Endodermal cell (in vitro differentiated cells): ENCODE measurements at regions not wholly inside any gene's neighbourhood (a gene's known extent, or its start where the extent isn't known, plus 50 kb on each side); places are given as distances from the start of the nearest gene placed in this dataset.

Experiments
- DNase-seq: peaks from one replicate; pipeline ENCODE4 v3.0.0-alpha.2; 2017
- H3K27ac ChIP-seq: 2 replicates; pipeline ENCODE4 v1.5.1; 2013; ENCODE audit warnings: mild to moderate bottlenecking, low read depth, low read length, moderate library complexity
- H3K27me3 ChIP-seq: 2 replicates; pipeline ENCODE4 v1.6.1; 2013; ENCODE audit warnings: mild to moderate bottlenecking, low read length, moderate library complexity; ENCODE audit not compliant: insufficient read depth, control insufficient read depth, poor library complexity, severe bottlenecking
- H3K36me3 ChIP-seq: 2 replicates; pipeline ENCODE4 v1.7.0; 2013; ENCODE audit warnings: mild to moderate bottlenecking, low read length, moderate library complexity; ENCODE audit not compliant: control insufficient read depth, insufficient read depth
- H3K4me1 ChIP-seq: one replicate; pipeline ENCODE4 v1.7.0; 2013; ENCODE audit warnings: low read length; ENCODE audit not compliant: control insufficient read depth, insufficient read depth
- H3K4me3 ChIP-seq: 2 replicates; pipeline ENCODE4 v1.5.1; 2013; ENCODE audit warnings: mild to moderate bottlenecking, low read length, moderate library complexity
- H3K9ac ChIP-seq: 2 replicates; pipeline ENCODE4 v1.6.1; 2013; ENCODE audit warnings: mild to moderate bottlenecking, low read length, moderate library complexity; ENCODE audit not compliant: poor library complexity, severe bottlenecking; ENCODE audit errors: extremely low read depth
- H3K9me3 ChIP-seq: 2 replicates; pipeline ENCODE4 v1.6.1; 2013; ENCODE audit warnings: mild to moderate bottlenecking, low read length, moderate library complexity; ENCODE audit not compliant: control insufficient read depth
- H3K27ac Mint-ChIP-seq: 2 replicates; pipeline ENCODE4 v1.8.0; 2020; ENCODE audit warnings: mixed read lengths
- H3K27me3 Mint-ChIP-seq: 2 replicates; pipeline ENCODE4 v1.8.0; 2021; ENCODE audit warnings: mild to moderate bottlenecking, mixed read lengths; ENCODE audit not compliant: insufficient read depth
- H3K36me3 Mint-ChIP-seq: 2 replicates; pipeline ENCODE4 v1.8.0; 2020; ENCODE audit warnings: low read depth, mixed read lengths
- H3K4me1 Mint-ChIP-seq: 2 replicates; pipeline ENCODE4 v1.8.0; 2020; ENCODE audit warnings: mixed read lengths
- H3K4me3 Mint-ChIP-seq: 2 replicates; pipeline ENCODE4 v1.8.0; 2020; ENCODE audit warnings: mild to moderate bottlenecking, moderate library complexity, mixed read lengths
- H3K9me3 Mint-ChIP-seq: 2 replicates; pipeline ENCODE4 v1.8.0; 2020; ENCODE audit warnings: mild to moderate bottlenecking, mixed read lengths
- WGBS, 2 experiments: methylation state at CpG; one replicate each; pipeline versions ENCODE4 v1.1.5 to v1.1.7; 2013; ENCODE audit warnings: missing lambda C conversion rate in 2 of 2, mixed read lengths in 1 of 2; ENCODE audit not compliant: insufficient coverage in 1 of 2, insufficient read length in 1 of 2; 5-methylcytosine and 5-hydroxymethylcytosine counted together
- TF ChIP-seq, protein P1 (sequence below): fragments of 200-600 bp; sonication (generic); conservative IDR thresholded peaks from 2 replicates; pipeline ENCODE4 v1.5.0; 2021; ENCODE audit warnings: antibody characterized with exemption, mild to moderate bottlenecking

- 94 to 100% methylated on average over 3 to 6 of the region's 6 CpGs for WGBS, 2 experiments
- TF ChIP-seq, protein P1, sequence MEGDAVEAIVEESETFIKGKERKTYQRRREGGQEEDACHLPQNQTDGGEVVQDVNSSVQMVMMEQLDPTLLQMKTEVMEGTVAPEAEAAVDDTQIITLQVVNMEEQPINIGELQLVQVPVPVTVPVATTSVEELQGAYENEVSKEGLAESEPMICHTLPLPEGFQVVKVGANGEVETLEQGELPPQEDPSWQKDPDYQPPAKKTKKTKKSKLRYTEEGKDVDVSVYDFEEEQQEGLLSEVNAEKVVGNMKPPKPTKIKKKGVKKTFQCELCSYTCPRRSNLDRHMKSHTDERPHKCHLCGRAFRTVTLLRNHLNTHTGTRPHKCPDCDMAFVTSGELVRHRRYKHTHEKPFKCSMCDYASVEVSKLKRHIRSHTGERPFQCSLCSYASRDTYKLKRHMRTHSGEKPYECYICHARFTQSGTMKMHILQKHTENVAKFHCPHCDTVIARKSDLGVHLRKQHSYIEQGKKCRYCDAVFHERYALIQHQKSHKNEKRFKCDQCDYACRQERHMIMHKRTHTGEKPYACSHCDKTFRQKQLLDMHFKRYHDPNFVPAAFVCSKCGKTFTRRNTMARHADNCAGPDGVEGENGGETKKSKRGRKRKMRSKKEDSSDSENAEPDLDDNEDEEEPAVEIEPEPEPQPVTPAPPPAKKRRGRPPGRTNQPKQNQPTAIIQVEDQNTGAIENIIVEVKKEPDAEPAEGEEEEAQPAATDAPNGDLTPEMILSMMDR = no peak
- Mint-ChIP-seq H3K27me3 (no peaks in the 10 kb centered on the region), H3K9me3 (no peaks in the 10 kb centered on the region), H3K4me1 (no peaks in the 10 kb centered on the region), H3K27ac (no peak overlapping the region), H3K4me3 (no peak overlapping the region), H3K36me3 (no peaks in the 10 kb centered on the region)
- no peak overlapping the region for H3K4me3 ChIP-seq
- H3K27me3 ChIP-seq = no peaks in the 10 kb centered on the region
- H3K9me3 ChIP-seq = no peaks in the 10 kb centered on the region
- H3K4me1 ChIP-seq = no peaks in the 10 kb centered on the region
- H3K9ac ChIP-seq = no peak overlapping the region
- DNase-seq = no peak
- no peaks in the 10 kb centered on the region for H3K36me3 ChIP-seq
- H3K27ac ChIP-seq = no peak overlapping the region
These were observed 896.7 kb upstream of the MAP3K7 start for GRCh38 chr6:91483415-91484105.

- Histone ChIP-seq H3K27ac (no peak overlapping the region), H3K4me1 (no peaks in the 10 kb centered on the region), H3K9me3 (no peaks in the 10 kb centered on the region), H3K9ac (no peak overlapping the region), H3K27me3 (no peaks in the 10 kb centered on the region), H3K36me3 (no peaks in the 10 kb centered on the region), H3K4me3 (no peak overlapping the region)
- H3K4me1 Mint-ChIP-seq = no peaks in the 10 kb centered on the region
- no peaks in the 10 kb centered on the region for H3K27me3 Mint-ChIP-seq
- no peaks in the 10 kb centered on the region for H3K9me3 Mint-ChIP-seq
- no peak overlapping the region for H3K4me3 Mint-ChIP-seq
- no peak overlapping the region for H3K27ac Mint-ChIP-seq
- WGBS, 2 experiments = 100% methylated on average over 1 of the region's 1 CpG; no CpG with 5 or more reads in 1 of the 2 experiments
- no peak for DNase-seq
- TF ChIP-seq, protein P1 = no peak
- H3K36me3 Mint-ChIP-seq = no peaks in the 10 kb centered on the region
These were observed 895.6 kb upstream of the MAP3K7 start for GRCh38 chr6:91482498-91482897.

DNA sequence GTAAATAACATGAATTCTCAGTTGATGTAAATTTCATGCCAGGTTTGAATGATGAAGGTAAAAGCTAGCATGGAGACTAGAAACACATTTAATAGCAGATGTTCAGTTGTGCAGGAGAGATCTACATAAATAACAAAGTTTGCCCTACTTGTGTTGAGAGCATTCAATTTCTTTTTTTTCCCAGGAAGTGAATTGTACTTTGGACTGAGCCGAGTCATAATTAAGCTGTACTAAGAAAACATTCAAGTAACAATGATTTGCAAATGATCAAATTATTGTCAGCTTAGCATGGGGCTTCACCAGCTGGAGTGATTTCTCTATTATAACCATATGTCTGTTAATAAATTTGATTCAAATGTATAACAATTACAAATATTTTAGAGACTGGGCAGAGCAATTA lies 893.5 kb upstream of the MAP3K7 start:
- no peak overlapping the region for H3K27ac ChIP-seq
- no peaks in the 10 kb centered on the region for H3K36me3 ChIP-seq
- 80% methylated on average over 1 of the region's 1 CpG; no CpG with 5 or more reads in 1 of the 2 experiments for WGBS, 2 experiments

More for the DNA sequence above, 893.5 kb upstream of the MAP3K7 start:
- Mint-ChIP-seq H3K9me3 (no peaks in the 10 kb centered on the region), H3K4me3 (no peak overlapping the region), H3K27ac (no peak overlapping the region), H3K4me1 (no peaks in the 10 kb centered on the region), H3K27me3 (no peaks in the 10 kb centered on the region), H3K36me3 (no peaks in the 10 kb centered on the region)
- no peaks in the 10 kb centered on the region for H3K4me1 ChIP-seq
- TF ChIP-seq, protein P1 = no peak
- DNase-seq = no peak
- H3K9me3 ChIP-seq = no peaks in the 10 kb centered on the region
- no peaks in the 10 kb centered on the region for H3K27me3 ChIP-seq
- no peak overlapping the region for H3K9ac ChIP-seq
- no peak overlapping the region for H3K4me3 ChIP-seq
